ENCODE measurements at regions not wholly inside any gene's neighbourhood (a gene's known extent, or its start where the extent isn't known, plus 50 kb on each side); places are given as distances from the start of the nearest gene placed in this dataset.

DNA sequence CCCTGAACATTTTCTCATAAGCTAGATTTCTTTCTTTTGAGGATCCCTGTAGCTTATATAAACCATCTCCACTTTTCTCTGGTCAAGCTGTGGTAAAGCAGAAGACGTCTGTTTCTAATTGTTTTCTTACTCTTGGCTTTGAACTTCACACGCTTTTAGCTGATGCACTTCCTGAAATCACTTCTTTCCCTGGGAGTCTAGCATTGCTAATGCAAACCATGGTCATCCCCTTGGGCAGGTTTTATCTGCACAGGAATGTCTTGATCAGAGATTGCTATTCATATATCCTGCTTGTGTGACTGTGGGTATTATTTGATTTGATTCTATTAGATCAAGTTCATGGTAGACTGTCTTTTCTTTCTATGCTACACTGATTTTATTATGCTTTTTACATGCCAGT, 199.2 kb upstream of the POU2AF2 start:
- TF ChIP-seq, protein P1, sequence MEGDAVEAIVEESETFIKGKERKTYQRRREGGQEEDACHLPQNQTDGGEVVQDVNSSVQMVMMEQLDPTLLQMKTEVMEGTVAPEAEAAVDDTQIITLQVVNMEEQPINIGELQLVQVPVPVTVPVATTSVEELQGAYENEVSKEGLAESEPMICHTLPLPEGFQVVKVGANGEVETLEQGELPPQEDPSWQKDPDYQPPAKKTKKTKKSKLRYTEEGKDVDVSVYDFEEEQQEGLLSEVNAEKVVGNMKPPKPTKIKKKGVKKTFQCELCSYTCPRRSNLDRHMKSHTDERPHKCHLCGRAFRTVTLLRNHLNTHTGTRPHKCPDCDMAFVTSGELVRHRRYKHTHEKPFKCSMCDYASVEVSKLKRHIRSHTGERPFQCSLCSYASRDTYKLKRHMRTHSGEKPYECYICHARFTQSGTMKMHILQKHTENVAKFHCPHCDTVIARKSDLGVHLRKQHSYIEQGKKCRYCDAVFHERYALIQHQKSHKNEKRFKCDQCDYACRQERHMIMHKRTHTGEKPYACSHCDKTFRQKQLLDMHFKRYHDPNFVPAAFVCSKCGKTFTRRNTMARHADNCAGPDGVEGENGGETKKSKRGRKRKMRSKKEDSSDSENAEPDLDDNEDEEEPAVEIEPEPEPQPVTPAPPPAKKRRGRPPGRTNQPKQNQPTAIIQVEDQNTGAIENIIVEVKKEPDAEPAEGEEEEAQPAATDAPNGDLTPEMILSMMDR (conservative IDR thresholded peaks at IDR 0.05; ENCODE audit: low read depth, low read length): no peak
- H3K4me3 ChIP-seq (ENCODE audit: low read length): no peak overlapping the region
- no peak for DNase-seq (ENCODE audit: low read depth)

DNA sequence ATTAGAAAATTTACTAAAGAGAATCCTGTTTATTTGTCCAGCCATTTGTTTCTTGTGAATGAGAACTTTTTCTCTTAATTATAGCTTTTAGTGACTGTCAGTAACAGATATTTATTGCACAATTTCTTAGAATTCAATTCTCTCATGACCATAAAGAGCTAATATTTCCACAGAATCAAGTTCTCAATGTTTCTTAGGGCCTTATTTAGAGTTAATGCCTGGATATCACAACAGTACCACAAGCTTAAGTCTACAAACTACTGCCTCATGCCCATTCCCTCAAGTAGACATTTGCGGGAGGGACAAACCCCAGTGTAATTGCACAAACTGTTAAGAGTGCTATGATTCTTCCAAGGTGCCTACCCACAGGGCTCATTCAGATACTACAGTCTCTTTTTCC, 199.7 kb upstream of the POU2AF2 start:
- H3K4me3 ChIP-seq (ENCODE audit: low read length): no peak overlapping the region
- no peak for DNase-seq (ENCODE audit: low read depth)
- TF ChIP-seq, protein P1 (conservative IDR thresholded peaks at IDR 0.05; ENCODE audit: low read depth, low read length): no peak

DNA sequence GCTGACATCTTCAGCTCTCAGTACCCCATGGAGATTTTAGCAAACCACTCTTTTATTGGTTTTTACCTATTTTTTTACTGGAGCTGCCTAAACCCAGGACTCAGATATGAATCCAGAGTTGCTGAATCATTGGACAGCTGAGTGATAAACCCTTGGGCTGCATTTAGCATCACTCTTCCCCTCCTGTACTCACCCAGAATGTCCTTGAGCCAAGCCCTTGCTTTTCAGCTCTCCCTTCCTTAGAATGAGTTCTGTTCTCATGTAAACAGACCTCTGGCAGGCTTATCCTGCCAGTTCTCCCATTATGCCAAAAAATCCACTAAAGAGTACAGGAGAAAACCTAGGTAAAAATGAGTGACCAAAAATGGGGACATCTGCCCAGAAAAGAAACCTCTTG, 200.1 kb upstream of the POU2AF2 start:
- TF ChIP-seq, protein P1 (conservative IDR thresholded peaks at IDR 0.05; ENCODE audit: low read depth, low read length): no peak
- no peak overlapping the region for H3K4me3 ChIP-seq (ENCODE audit: low read length)
- DNase-seq (ENCODE audit: low read depth): no peak

DNA sequence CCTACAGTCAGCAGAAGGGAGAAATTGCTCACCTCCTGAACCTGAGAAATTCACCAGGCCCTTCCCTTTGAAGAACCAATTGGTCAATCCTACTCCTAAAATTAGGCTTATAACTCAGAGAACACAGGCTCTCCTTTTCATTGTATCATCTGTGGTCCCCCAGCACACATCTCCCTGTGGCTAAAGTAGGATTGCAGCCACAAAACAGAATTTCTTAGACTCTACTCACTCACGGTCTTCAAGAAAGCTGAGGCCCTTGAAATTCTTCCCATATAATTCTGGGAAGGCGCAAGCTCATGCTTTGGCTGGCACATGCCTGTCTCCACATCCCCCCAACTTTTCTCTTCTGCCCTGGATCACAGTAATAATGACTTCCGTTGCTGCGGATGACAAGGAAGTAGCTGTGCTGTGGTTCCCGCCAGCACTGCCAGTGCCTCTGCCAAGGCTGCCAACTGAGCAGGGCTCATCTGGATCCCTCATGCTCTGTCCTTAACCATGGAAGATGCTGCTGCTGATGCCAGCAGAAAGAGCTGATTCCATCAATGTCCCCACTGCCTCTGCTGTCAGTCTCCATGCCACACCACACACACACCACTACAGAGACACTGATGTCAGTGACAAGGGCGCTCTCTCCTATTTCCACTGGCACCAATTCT, 200.6 kb upstream of the POU2AF2 start:
- no peak for DNase-seq (ENCODE audit: low read depth)
- TF ChIP-seq, protein P1 (conservative IDR thresholded peaks at IDR 0.05; ENCODE audit: low read depth, low read length): no peak
- H3K4me3 ChIP-seq (ENCODE audit: low read length): no peak overlapping the region

DNA sequence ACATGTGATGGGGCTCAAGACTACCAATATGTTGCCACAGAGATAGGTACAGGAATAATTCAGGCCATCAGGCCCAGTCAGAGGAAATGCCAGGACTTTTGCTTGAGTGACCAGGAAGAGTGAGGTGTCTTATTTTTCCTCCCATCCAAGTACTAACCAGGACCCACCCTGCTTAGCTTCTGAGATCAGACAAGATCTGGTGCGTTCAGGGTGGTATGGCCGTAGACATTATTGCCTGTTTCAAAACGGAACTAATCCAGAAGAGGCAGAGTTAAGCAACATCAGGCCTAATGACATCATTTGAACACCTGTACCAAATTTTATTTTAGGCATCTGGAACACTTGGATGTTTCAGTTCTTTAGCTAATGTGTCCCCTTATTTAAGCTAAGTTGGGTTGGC, 205.5 kb upstream of the POU2AF2 start:
- DNase-seq (ENCODE audit: low read depth): no peak
- TF ChIP-seq, protein P1 (conservative IDR thresholded peaks at IDR 0.05; ENCODE audit: low read depth, low read length): no peak
- H3K4me3 ChIP-seq (ENCODE audit: low read length): no peak overlapping the region

DNA sequence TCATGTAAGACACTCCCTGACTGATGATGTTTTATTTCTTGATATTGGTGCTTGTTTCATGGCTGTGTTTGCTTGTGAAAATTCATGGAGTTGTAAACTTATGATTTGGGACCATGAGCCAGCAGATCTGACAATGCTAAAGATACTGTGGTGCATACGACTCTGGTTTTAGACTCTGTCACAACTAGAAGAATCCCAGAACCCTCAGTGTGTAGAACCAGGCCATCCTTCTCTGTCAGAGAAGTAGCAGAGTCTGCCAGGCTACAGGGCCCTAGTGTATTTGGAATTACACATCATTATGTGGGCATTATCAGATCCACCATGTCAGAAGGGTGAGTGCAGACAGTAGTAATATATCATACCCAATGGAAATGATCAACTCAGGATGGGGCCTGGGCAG, 209.8 kb upstream of the POU2AF2 start:
- TF ChIP-seq, protein P1 (conservative IDR thresholded peaks at IDR 0.05; ENCODE audit: low read depth, low read length): no peak
- no peak for DNase-seq (ENCODE audit: low read depth)
- no peak overlapping the region for H3K4me3 ChIP-seq (ENCODE audit: low read length)

DNA sequence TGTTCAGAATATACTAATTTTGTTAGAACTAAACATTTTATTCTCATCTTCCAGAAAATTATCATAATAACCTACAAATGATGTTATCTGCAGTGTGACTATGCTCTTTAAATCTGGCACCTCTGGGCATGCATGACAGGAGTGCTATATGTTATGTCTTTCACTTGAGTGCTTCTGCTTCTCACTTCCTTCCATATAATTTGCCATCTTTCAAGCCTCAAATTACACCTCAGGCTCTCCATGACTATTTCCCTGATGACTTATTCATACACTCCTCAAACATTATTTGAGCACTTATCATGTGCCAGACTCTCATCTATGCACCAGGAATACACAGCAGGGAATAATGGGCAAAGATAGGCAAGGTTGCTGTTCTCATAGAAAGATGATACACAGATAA, 219.3 kb upstream of the POU2AF2 start:
- H3K4me3 ChIP-seq (ENCODE audit: low read length): no peak overlapping the region
- no peak for DNase-seq (ENCODE audit: low read depth)
- TF ChIP-seq, protein P1 (conservative IDR thresholded peaks at IDR 0.05; ENCODE audit: low read depth, low read length): no peak
